Osteocyte (in vitro differentiated cells): ENCODE measurements at regions not wholly inside any gene's neighbourhood (a gene's known extent, or its start where the extent isn't known, plus 50 kb on each side); places are given as distances from the start of the nearest gene placed in this dataset.

ENCODE experiments used
- DNase-seq: peaks from one replicate; pipeline ENCODE4 v3.0.0; 2021; ENCODE audit warnings: mixed read lengths; ENCODE audit not compliant: unreplicated experiment; ENCODE audit errors: extremely low spot score
- H3K27ac Mint-ChIP-seq: one replicate; pipeline ENCODE4 v1.8.0; 2021; ENCODE audit warnings: mild to moderate bottlenecking, mixed read lengths; ENCODE audit not compliant: unreplicated experiment
- H3K27me3 Mint-ChIP-seq: one replicate; pipeline ENCODE4 v1.8.0; 2021; ENCODE audit warnings: mixed read lengths; ENCODE audit not compliant: unreplicated experiment
- H3K36me3 Mint-ChIP-seq: one replicate; pipeline ENCODE4 v1.8.0; 2021; ENCODE audit warnings: mixed read lengths; ENCODE audit not compliant: unreplicated experiment
- H3K4me1 Mint-ChIP-seq: one replicate; pipeline ENCODE4 v1.8.0; 2021; ENCODE audit warnings: mixed read lengths; ENCODE audit not compliant: unreplicated experiment
- H3K4me3 Mint-ChIP-seq: one replicate; pipeline ENCODE4 v1.8.0; 2021; ENCODE audit warnings: mild to moderate bottlenecking, moderate library complexity, mixed read lengths; ENCODE audit not compliant: unreplicated experiment
- H3K9me3 Mint-ChIP-seq: one replicate; pipeline ENCODE4 v1.8.0; 2021; ENCODE audit warnings: mixed read lengths; ENCODE audit not compliant: unreplicated experiment
- TF ChIP-seq, protein P1 (sequence below): fragments of 200-600 bp; sonication (generic); IDR thresholded peaks from 2 replicates; pipeline ENCODE4 v1.5.0; 2021; ENCODE audit warnings: antibody characterized with exemption, mild to moderate bottlenecking, moderate library complexity

DNA sequence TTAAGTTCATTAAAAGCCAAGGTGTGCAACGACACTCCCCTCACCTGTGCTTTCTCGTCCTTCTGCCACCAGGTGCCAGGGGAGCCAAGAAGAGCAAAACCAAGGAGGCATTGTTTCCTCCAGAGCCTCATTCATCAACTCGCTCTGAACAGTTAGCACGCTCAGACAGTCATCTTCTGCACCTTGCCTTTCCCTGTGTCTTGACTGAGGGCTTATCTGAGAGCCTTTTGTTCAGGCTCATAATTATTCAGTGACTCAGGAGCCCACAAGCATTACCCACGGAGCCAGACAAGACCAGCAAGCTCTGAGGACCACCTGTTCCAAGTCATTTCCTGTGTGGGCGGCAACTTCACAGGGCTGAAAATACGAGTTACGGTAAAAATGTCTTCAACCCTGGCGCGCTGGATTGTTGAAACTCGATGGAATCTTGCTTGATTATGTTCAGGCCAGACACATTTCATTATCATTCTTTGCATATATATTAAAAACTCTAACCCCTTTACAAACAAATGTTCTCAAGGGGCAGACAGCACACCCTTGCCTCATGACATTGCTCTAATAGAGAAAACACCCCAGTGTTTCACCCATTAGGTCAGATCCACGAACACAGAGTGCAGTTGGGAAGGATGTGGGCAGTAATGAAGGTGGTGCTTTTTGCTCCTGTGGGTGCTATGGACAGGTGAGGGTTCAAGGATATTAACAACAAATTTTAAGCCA lies 89.7 kb upstream of the RUNX1 start:
- DNase-seq, result no peak
- Mint-ChIP-seq H3K9me3 (no peaks in the 10 kb centered on the region), H3K4me1 (peaks cover 32% of the 10 kb centered on the region), H3K27me3 (no peaks in the 10 kb centered on the region), H3K36me3 (no peaks in the 10 kb centered on the region), H3K4me3 (no peak overlapping the region), H3K27ac (no peak overlapping the region)
- TF ChIP-seq, protein P1, sequence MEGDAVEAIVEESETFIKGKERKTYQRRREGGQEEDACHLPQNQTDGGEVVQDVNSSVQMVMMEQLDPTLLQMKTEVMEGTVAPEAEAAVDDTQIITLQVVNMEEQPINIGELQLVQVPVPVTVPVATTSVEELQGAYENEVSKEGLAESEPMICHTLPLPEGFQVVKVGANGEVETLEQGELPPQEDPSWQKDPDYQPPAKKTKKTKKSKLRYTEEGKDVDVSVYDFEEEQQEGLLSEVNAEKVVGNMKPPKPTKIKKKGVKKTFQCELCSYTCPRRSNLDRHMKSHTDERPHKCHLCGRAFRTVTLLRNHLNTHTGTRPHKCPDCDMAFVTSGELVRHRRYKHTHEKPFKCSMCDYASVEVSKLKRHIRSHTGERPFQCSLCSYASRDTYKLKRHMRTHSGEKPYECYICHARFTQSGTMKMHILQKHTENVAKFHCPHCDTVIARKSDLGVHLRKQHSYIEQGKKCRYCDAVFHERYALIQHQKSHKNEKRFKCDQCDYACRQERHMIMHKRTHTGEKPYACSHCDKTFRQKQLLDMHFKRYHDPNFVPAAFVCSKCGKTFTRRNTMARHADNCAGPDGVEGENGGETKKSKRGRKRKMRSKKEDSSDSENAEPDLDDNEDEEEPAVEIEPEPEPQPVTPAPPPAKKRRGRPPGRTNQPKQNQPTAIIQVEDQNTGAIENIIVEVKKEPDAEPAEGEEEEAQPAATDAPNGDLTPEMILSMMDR, result no peak

DNA sequence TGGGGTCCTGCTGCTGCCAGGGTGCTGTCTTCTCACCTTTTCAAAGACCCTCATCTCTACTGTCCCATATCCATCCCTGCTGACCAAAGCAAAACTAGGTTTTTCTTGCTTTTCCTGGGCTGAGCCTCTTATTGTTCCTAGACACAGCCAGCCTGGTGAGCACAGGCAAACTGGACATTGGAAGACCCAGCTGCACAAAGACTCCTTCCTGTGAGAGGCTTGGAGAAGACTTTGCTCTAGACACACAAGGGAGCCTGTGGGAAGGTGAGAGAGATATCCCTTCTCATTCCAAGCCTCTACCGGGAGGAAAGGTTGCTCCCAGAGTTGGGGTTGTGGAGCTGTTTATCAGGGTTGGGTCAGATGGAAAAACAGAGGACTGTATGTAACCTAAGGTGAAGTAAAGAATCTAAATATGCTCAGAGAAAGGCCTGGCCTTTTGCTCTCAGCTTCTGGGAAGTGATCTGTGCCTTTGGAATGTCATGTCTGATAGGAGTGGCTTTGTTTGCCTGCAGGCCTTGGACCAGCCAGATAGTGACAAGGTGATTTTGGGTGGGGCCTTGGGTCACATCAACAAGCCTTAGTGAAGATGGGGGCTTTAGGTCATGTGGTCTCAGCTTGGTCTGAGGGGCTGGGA lies 87.6 kb upstream of the RUNX1 start:
- TF ChIP-seq, protein P1, result no peak
- Mint-ChIP-seq H3K27me3 (no peaks in the 10 kb centered on the region), H3K4me3 (no peak overlapping the region), H3K4me1 (peaks cover 32% of the 10 kb centered on the region), H3K9me3 (no peaks in the 10 kb centered on the region), H3K27ac (peak overlapping the region; percentile 9), H3K36me3 (no peaks in the 10 kb centered on the region)
- no peak for DNase-seq

DNA sequence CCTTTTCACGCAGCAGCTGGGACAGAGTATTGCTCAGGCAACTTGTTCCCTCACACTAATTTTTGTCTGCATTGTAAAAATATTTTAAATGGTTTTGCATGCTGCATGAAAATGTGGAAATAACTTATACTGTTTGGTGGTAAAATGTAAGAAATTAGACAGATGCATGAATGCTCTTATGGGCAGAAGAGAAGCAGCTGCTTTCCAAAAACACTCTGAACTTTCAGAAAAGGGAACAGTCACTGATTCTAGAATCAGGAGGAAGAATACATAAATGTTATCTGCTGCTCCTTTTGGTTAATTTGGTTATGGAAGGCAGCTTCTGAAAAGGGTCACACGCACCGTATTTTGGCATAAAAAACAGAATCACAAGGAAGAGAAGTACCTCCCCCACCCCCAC lies 87.0 kb upstream of the RUNX1 start:
- H3K9me3 Mint-ChIP-seq, result no peaks in the 10 kb centered on the region
- peak overlapping the region; percentile 9 for H3K27ac Mint-ChIP-seq

DNA sequence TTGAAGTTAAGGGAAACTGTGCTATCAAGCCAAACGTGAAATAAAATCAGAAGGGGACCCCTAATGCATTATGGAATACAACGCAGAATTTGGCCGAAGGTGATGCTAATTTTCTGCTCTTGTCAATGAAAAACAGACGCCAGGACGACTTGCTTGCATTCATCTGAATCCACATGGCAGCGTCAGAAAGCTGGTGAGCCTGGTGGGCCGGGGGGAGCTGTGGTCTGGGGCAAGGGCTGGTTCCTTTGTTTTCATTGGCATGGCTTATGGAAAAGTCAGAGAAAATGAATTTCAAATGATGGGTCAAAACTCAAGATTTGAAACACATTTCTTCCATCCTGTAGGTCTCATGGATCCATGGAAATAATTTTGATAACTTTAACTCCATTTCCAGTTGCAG lies 86.4 kb upstream of the RUNX1 start:
- Mint-ChIP-seq H3K9me3 (peaks cover 5% of the 10 kb centered on the region), H3K4me3 (no peak overlapping the region), H3K27ac (peak overlapping the region; percentile 9), H3K4me1 (peaks cover 32% of the 10 kb centered on the region), H3K36me3 (no peaks in the 10 kb centered on the region), H3K27me3 (no peaks in the 10 kb centered on the region)
- no peak for DNase-seq
- TF ChIP-seq, protein P1, result no peak

More for the DNA sequence above, 87.0 kb upstream of the RUNX1 start:
- no peak overlapping the region for H3K4me3 Mint-ChIP-seq
- no peaks in the 10 kb centered on the region for H3K27me3 Mint-ChIP-seq
- DNase-seq, result no peak
- TF ChIP-seq, protein P1, result no peak
- peaks cover 32% of the 10 kb centered on the region for H3K4me1 Mint-ChIP-seq
- no peaks in the 10 kb centered on the region for H3K36me3 Mint-ChIP-seq

DNA sequence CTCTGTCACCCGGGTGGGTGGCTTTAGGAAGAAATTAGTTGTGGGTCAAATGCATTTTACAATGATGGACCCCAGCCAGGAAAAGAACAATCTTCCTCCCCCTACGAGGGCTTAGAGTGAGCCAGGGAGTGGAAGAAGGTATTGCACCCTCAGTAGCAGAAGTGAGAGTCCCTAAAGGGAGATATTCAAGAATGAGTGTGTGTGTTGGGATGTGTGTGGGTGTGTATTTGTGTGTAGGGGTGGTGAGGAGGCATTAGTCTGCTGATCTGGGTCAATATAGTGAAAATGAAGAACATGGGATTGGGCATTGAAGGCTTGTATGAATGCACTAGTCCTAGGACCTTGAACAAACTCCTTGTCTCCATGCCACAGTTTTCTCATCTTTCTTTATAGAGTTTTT lies 85.2 kb upstream of the RUNX1 start:
- H3K27me3 Mint-ChIP-seq, result no peaks in the 10 kb centered on the region
- TF ChIP-seq, protein P1, result no peak
- H3K4me1 Mint-ChIP-seq, result peaks cover 32% of the 10 kb centered on the region
- no peak overlapping the region for H3K4me3 Mint-ChIP-seq
- peaks cover 9% of the 10 kb centered on the region for H3K9me3 Mint-ChIP-seq
- DNase-seq, result no peak
- H3K27ac Mint-ChIP-seq, result no peak overlapping the region
- no peaks in the 10 kb centered on the region for H3K36me3 Mint-ChIP-seq
